G401.6 (cell line): ENCODE measurements at regions not wholly inside any gene's neighbourhood (a gene's known extent, or its start where the extent isn't known, plus 50 kb on each side); places are given as distances from the start of the nearest gene placed in this dataset.
"Not testable (repeated sequence)": the region's sequence is repeated elsewhere in the genome, so short reads cannot be mapped to it uniquely, and the experiment has no call there.

ENCODE experiments used
- FAIRE-seq: peaks from 2 replicates; lab custom pipeline; 2012; peaks lifted over from hg19 to GRCh38; lab: Jason Lieb, UNC

GRCh38 chr9:30366140-30366539 lies 2018.3 kb upstream of the ACO1 start:
- FAIRE-seq: not testable (repeated sequence)

DNA sequence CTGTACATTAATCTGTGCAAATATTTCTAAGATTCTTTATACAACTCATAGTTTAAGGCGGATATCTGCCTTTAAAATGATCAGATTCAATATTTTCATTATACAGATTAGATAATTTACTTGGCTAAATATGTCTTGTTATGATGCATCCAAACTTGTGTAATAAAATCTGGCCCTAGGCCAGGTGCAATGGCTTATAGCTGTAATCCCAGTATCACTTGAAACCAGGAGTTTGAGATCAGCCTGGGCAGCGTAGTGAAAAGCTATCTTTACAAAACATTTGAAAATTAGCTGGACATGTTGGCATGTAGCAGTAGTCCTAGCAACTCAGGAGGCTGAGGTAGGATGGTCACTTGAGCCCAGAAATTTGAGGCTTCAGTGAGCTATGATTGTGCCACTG lies 2002.2 kb upstream of the ACO1 start:
- no peak for FAIRE-seq

DNA sequence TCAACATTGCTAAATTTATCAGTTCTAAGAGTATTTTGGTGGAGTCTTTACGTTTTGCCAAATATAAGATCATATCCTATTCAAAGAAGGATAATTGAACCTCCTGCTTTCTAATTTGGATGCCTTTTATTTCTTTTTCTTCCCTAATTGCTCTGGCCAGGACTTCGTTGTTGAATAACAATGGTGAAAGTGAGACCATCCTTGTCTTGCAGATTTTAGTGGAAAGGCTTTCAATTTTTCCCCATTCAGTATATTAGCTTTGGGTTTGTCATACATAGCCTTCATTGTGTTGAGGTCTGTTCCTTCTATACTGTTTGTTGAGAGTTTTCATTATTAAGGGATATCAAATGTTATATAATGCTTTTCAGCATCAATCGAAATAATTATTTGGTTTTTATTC lies 1974.2 kb upstream of the ACO1 start:
- FAIRE-seq: no peak

DNA sequence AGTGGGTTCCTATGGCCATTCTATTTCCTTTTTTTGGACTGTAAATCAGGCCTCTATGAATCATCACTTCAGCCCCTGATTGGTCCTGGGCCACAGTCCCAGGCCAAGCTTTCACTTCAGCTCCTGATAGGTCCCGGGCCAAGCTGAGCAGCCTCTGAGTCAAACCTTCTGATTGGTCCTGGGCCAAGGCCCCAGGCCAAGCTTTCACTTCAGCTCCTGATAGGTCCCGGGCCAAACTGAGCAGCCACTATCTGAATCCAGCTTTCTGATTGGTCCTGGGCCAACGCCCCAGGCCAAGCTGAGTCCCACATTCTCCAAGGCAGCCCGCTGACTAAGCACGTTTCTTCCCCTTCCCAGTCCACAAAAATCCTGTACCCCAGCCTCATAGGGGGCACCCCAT lies 1972.9 kb upstream of the ACO1 start:
- no peak for FAIRE-seq

DNA sequence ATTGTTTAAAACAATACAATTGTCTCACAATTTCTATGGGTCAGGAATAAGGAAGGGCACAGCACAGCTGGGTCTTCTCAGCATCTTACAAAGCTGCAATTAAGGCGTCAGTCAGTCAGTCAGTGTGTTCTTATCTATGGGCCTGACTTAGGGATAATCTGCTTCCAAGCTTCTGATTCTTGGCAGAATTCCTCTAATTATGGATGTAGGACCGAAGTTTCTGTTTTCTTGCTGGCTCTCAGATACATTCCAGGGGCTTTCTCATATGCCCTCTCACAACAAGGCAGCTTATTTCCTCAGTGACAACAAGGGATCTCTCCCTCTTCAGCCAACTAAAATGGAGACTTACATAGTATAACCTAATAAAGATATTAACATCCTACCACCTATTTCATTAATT lies 1925.3 kb upstream of the ACO1 start:
- no peak for FAIRE-seq

DNA sequence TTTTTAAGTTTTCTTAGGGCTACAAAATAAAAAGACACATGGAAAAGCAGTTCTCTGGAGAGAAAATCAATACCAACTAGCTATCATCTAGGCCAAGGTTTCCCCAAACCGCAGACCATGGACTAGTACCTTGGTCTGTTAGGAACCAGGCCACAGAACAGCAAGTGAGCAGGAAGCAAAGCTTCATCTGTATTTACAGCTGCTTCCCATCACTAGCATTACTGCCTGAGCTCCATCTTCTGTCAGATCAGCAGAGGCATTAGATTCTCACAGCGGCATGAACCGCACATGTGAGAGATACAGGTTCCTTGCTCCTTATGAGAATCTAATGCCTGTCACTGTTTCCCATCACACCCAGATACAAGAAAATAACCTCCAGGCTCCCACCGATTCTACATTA lies 1907.6 kb upstream of the ACO1 start:
- FAIRE-seq: no peak

DNA sequence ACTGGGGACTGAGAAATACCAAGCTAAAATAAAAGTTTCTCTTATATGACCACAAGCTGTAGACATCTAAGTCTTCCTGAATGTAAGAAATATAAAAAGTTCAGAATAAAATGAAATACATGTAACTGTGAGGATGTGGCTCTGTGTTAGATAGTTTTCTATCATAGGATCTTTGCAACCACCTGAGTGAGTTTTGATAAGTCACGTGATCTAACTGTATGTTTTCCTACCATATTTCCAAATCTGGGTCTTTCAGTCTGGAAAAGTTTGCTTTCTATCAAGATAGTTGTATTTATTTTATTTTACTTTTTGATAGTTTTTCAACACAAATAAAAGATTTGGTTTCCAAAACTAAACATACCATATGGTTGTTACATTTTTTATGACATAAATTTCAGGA lies 1905.8 kb upstream of the ACO1 start:
- FAIRE-seq: no peak

- no peak for FAIRE-seq
Observed at GRCh38 chr9:30482499-30482898, 1901.9 kb upstream of the ACO1 start.

GRCh38 chr9:30484690-30485089 lies 1899.8 kb upstream of the ACO1 start:
- FAIRE-seq: no peak

DNA sequence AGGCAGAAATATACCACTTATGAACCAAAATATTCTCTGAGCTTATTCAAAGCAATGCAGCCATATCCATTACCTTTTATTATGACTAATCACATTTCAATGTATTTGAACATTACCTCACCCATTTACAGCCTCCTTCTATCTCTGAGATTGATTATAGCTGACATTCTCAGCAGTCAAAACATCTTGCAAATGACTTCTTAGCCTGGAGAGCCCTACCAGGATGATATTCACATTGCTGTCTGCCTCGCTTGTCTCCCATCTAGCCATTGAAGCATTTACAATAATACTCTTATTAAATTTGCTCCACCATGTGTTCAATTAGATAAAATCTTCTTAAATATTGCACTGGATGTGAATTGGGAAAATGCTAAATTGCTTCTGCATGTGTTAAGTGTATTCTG lies 1879.9 kb upstream of the ACO1 start:
- no peak for FAIRE-seq

- no peak for FAIRE-seq
Observed at GRCh38 chr9:30505311-30505710, 1879.1 kb upstream of the ACO1 start.

GRCh38 chr9:30506749-30507148 lies 1877.7 kb upstream of the ACO1 start:
- no peak for FAIRE-seq

- no peak for FAIRE-seq
Observed at GRCh38 chr9:30507166-30507565, 1877.3 kb upstream of the ACO1 start.

DNA sequence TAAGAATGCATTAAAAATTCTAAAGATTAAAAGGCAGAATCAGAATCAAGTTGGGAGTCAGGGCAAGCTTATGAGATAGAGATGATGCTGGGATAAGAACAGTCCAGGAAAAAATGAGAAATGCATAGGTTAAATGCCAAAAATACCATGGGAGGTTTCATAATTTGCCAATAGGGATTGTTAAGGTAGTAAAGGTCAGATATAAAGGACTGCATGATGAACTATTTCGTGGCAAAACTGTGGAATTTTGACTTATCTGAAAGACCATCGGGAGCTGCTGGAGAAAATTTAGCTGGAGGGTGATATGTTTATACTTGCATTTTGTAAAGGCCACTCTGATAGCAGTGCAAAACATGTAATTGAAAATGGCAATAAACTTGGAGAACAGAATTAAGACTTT lies 1872.8 kb upstream of the ACO1 start:
- no peak for FAIRE-seq

DNA sequence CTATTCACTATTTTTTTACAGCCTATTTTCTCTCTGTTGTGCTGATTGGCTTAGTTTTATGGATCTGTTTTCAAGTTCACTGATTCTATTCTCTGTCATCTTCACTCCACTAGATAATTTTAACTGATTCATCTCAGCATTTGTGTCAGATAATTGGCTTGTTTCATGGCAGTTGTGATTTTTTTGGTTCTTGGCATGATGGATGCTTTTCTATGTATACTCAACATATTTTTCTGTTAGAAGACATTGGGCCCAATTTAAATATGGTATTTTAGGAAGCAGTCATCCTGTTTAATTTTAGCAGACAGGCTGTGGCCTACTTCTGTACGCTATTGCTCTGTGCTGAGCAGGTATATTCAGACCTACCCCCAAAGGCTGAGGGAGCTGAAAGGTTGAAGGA lies 1865.3 kb upstream of the ACO1 start:
- no peak for FAIRE-seq

- FAIRE-seq: no peak
Observed at GRCh38 chr9:30519756-30520155, 1864.7 kb upstream of the ACO1 start.

GRCh38 chr9:30522061-30522460 lies 1862.4 kb upstream of the ACO1 start:
- FAIRE-seq: no peak

GRCh38 chr9:30522486-30522885 lies 1862.0 kb upstream of the ACO1 start:
- no peak for FAIRE-seq

DNA sequence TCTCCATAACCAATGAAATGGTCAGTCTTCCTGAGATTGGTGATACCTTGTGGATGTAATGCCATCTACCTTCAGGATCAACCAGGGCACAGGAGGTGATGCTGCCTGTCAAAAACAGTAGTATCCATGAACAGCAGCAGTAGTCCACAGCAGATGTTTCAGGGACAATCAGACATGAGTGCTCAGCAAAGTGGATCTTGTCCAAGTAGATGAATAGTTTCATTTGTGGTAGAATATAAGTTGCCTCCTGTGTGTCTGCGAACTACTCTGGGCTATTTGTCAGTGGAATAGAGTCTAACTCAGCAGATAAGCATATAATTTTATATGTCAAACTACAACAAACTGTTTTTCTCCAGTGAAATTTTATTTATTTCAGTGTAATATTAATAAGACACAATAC lies 1860.1 kb upstream of the ACO1 start:
- no peak for FAIRE-seq

DNA sequence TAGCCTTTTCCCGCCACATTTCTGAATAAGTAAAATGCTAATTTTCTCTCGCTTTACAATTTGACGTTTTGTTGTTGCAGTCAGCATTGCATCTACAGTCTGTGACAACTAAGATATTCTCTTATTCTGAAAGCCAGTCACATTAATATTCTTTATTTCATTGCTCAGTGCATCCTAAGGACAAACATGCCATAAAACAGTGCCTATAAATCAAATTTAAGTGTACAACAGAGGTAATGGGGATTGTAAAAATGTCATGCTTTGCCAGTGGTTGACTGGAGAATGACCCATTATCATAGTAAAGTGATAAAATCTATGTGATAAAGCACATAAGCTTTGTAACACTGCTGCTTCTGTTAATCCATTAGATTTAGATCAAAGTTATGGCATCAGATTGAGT lies 1850.0 kb upstream of the ACO1 start:
- FAIRE-seq: no peak

DNA sequence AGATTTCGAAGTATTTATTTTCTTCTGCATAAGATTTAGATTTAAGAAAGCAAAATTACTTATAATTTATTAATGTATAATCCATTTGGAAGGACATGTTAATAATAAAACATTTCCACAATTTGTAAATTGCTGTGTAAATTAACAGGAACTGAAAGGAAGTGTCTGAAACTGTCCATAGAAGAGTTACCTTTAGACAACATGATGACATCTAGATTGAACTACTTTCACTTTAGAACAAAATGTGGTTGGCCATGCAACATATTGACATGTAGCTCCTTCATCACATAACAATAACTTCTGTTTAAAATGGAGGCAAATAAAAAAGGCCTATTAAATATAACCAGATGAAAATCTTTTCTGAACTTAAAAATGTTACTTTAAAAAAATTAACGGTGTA lies 1849.5 kb upstream of the ACO1 start:
- FAIRE-seq: no peak

- no peak for FAIRE-seq
Observed at GRCh38 chr9:30536494-30536893, 1847.9 kb upstream of the ACO1 start.

GRCh38 chr9:30539696-30540095 lies 1844.7 kb upstream of the ACO1 start:
- FAIRE-seq: not testable (repeated sequence)

- no peak for FAIRE-seq
Observed at GRCh38 chr9:30574355-30575151, 1809.9 kb upstream of the ACO1 start.

GRCh38 chr9:30575218-30575617 lies 1809.2 kb upstream of the ACO1 start:
- FAIRE-seq: no peak
